Left ventricle myocardium inferior (tissue), 1 donor: ENCODE measurements at regions not wholly inside any gene's neighbourhood (a gene's known extent, or its start where the extent isn't known, plus 50 kb on each side); places are given as distances from the start of the nearest gene placed in this dataset.

Experiments
- DNase-seq: peaks from one replicate; pipeline ENCODE4 v3.0.0-alpha.2; 2020
- H3K27ac ChIP-seq: fragments of 200-600 bp; replicated peaks from 2 replicates; pipeline ENCODE4 v1.8.0; 2021
- H3K27me3 ChIP-seq: fragments of 200-600 bp; 2 replicates; pipeline ENCODE4 v1.8.0; 2021; ENCODE audit warnings: low read depth
- H3K36me3 ChIP-seq: fragments of 200-600 bp; 2 replicates; pipeline ENCODE4 v1.8.0; 2021
- H3K4me1 ChIP-seq: fragments of 200-600 bp; 2 replicates; pipeline ENCODE4 v1.8.0; 2021
- H3K4me3 ChIP-seq: fragments of 200-600 bp; 2 replicates; pipeline ENCODE4 v1.8.0; 2021; ENCODE audit warnings: mild to moderate bottlenecking, moderate library complexity
- H3K9me3 ChIP-seq: fragments of 200-600 bp; replicated peaks from 2 replicates; pipeline ENCODE4 v1.8.0; 2021
- CTCF ChIP-seq: fragments of 200-600 bp; IDR thresholded peaks from 2 replicates; pipeline ENCODE4 v1.8.0; 2021; ENCODE audit warnings: antibody characterized with exemption, mild to moderate bottlenecking, borderline replicate concordance
- intact Hi-C: fragments of 100-400 bp; cut with micrococcal nuclease; formaldehyde crosslinking; loops from one replicate; pipeline ENCODE4 v1.11.0; 2022
- donor health status: DM: no; HTN: yes; CAD: no; lungs with severe emphysema.

- Histone ChIP-seq H3K9me3 (peaks cover 7% of the 10 kb centered on the region), H3K4me3 (no peak overlapping the region), H3K27ac (no peak overlapping the region), H3K27me3 (no peaks in the 10 kb centered on the region), H3K36me3 (no peaks in the 10 kb centered on the region), H3K4me1 (peaks cover 5% of the 10 kb centered on the region)
- no peak for TF ChIP-seq CTCF
- DNase-seq, result no peak
- intact Hi-C loops, result no loop called here
Measured at GRCh38 chr6:22357724-22358189, 60.9 kb upstream of the PRL start.

GRCh38 chr6:22361576-22361975 lies 64.7 kb upstream of the PRL start:
- Histone ChIP-seq H3K36me3 (no peaks in the 10 kb centered on the region), H3K4me3 (no peak overlapping the region), H3K9me3 (peaks cover 16% of the 10 kb centered on the region), H3K4me1 (peaks cover 10% of the 10 kb centered on the region), H3K27me3 (no peaks in the 10 kb centered on the region), H3K27ac (no peak overlapping the region)
- no peak for TF ChIP-seq CTCF
- DNase-seq, result no peak
- intact Hi-C loops, result loop anchor here (5.0 kb wide), 1 partner anchor 601 kb away; no protein-coding TSS in a partner anchor

GRCh38 chr6:22362361-22362760 lies 65.5 kb upstream of the PRL start:
- Histone ChIP-seq H3K4me3 (no peak overlapping the region), H3K27me3 (no peaks in the 10 kb centered on the region), H3K4me1 (peaks cover 10% of the 10 kb centered on the region), H3K36me3 (no peaks in the 10 kb centered on the region), H3K9me3 (peaks cover 16% of the 10 kb centered on the region), H3K27ac (no peak overlapping the region)
- intact Hi-C loops, result loop anchor here (5.0 kb wide), 1 partner anchor 600 kb away; no protein-coding TSS in a partner anchor
- no peak for TF ChIP-seq CTCF
- no peak for DNase-seq

GRCh38 chr6:22363166-22363713 lies 66.4 kb upstream of the PRL start:
- Histone ChIP-seq H3K36me3 (no peaks in the 10 kb centered on the region), H3K27me3 (no peaks in the 10 kb centered on the region), H3K9me3 (peaks cover 16% of the 10 kb centered on the region), H3K4me1 (peaks cover 10% of the 10 kb centered on the region), H3K27ac (no peak overlapping the region), H3K4me3 (no peak overlapping the region)
- intact Hi-C loops, result loop anchor here (5.0 kb wide), 1 partner anchor 599 kb away; no protein-coding TSS in a partner anchor
- no peak for DNase-seq
- no peak for TF ChIP-seq CTCF

- H3K4me1 ChIP-seq, result peaks cover 10% of the 10 kb centered on the region
- no peak overlapping the region for H3K27ac ChIP-seq
- peaks cover 16% of the 10 kb centered on the region for H3K9me3 ChIP-seq
- intact Hi-C loops, result loop anchor here (5.0 kb wide), 1 partner anchor 599 kb away; no protein-coding TSS in a partner anchor
- no peak overlapping the region for H3K4me3 ChIP-seq
- TF ChIP-seq CTCF, result no peak
- no peak for DNase-seq
- H3K27me3 ChIP-seq, result no peaks in the 10 kb centered on the region
- H3K36me3 ChIP-seq, result no peaks in the 10 kb centered on the region
Measured at GRCh38 chr6:22363714-22364239, 66.9 kb upstream of the PRL start.
